IMR-90 (cell line): ENCODE measurements at regions not wholly inside any gene's neighbourhood (a gene's known extent, or its start where the extent isn't known, plus 50 kb on each side); places are given as distances from the start of the nearest gene placed in this dataset.

ENCODE experiments used
- ATAC-seq: fragments of 200-7000 bp; cut with Tn5 transposase; 2 replicates; pipeline ENCODE4 v1.9.1; 2020; ENCODE audit warnings: low read depth, mild to moderate bottlenecking, moderate library complexity
- BruUV-seq: library from RNA; stranded (reverse); fragments of 400-500 nt; replicated peaks from 2 replicates; lab custom pipeline; 2021; lab: Mats Ljungman, UMichigan
- CTCF ChIA-PET: fragments of 300-600 bp; formaldehyde crosslinking; extraction: SDS; loops from one replicate; lab custom pipeline; 2021; ENCODE audit warnings: antibody characterized with exemption; lab: Yijun Ruan, JAX
- POLR2A ChIA-PET: fragments of 300-600 bp; sonication (Branson Sonifier 250); formaldehyde crosslinking; loops from one replicate; lab custom pipeline; 2022; ENCODE audit warnings: antibody characterized with exemption; ENCODE audit not compliant: unreplicated experiment; lab: Charles Lee
- DNase-seq: peaks from one replicate; pipeline ENCODE4 v3.0.0; 2013
- H2AFZ ChIP-seq: replicated peaks from 2 replicates; pipeline ENCODE3; 2013; ENCODE audit warnings: low read length, mild to moderate bottlenecking; ENCODE audit not compliant: poor library complexity
- H2AK5ac ChIP-seq: 2 replicates; pipeline ENCODE4 v1.6.1; 2013; ENCODE audit warnings: low read depth, low read length, inconsistent platforms
- H2AK9ac ChIP-seq: replicated peaks from 2 replicates; pipeline ENCODE3; 2013; ENCODE audit warnings: mild to moderate bottlenecking, low read depth, low read length, moderate library complexity; ENCODE audit not compliant: poor library complexity
- H2BK120ac ChIP-seq: 2 replicates; pipeline ENCODE4 v1.6.1; 2013; ENCODE audit warnings: low read depth, low read length, inconsistent platforms
- H2BK15ac ChIP-seq: 3 replicates; pipeline ENCODE4 v1.6.1; 2013; ENCODE audit warnings: low read depth, low read length, inconsistent platforms
- H2BK20ac ChIP-seq: 2 replicates; pipeline ENCODE4 v1.6.1; 2013; ENCODE audit warnings: low read depth, mild to moderate bottlenecking, inconsistent platforms, low read length, moderate library complexity
- H2BK5ac ChIP-seq: 2 replicates; pipeline ENCODE4 v1.6.1; 2013; ENCODE audit warnings: mild to moderate bottlenecking, low read depth, low read length, inconsistent platforms; ENCODE audit not compliant: poor library complexity, severe bottlenecking
- H3K14ac ChIP-seq: replicated peaks from 2 replicates; pipeline ENCODE4 v1.6.1; 2013; ENCODE audit warnings: low read depth, low read length, inconsistent platforms
- H3K18ac ChIP-seq: 2 replicates; pipeline ENCODE4 v1.6.1; 2013; ENCODE audit warnings: low read depth, low read length, control low read depth
- H3K23ac ChIP-seq: 2 replicates; pipeline ENCODE4 v1.6.1; 2013; ENCODE audit warnings: low read depth, low read length, inconsistent platforms
- H3K27ac ChIP-seq: 2 replicates; pipeline ENCODE4 v1.5.1; 2013; ENCODE audit warnings: mild to moderate bottlenecking, control low read depth, low read length; ENCODE audit not compliant: insufficient read depth
- H3K27me3 ChIP-seq: 2 replicates; pipeline ENCODE4 v1.6.1; 2013; ENCODE audit warnings: low read length; ENCODE audit not compliant: control insufficient read depth, insufficient read depth
- H3K36me3 ChIP-seq: 2 replicates; pipeline ENCODE4 v1.6.1; 2013; ENCODE audit warnings: low read length, mixed read lengths; ENCODE audit not compliant: control insufficient read depth, insufficient read depth
- H3K4ac ChIP-seq: 2 replicates; pipeline ENCODE4 v1.6.1; 2013; ENCODE audit warnings: low read depth, low read length, inconsistent platforms
- H3K4me1 ChIP-seq: 2 replicates; pipeline ENCODE4 v1.6.1; 2013; ENCODE audit warnings: low read length, mixed read lengths; ENCODE audit not compliant: control insufficient read depth, insufficient read depth
- H3K4me2 ChIP-seq: 2 replicates; pipeline ENCODE4 v1.6.1; 2013; ENCODE audit warnings: low read depth, mild to moderate bottlenecking, control low read depth, low read length, moderate library complexity
- H3K4me3 ChIP-seq: 2 replicates; pipeline ENCODE4 v1.5.1; 2013; ENCODE audit warnings: low read depth, mild to moderate bottlenecking, control low read depth, low read length, moderate library complexity; ENCODE audit not compliant: insufficient read depth
- H3K56ac ChIP-seq: 2 replicates; pipeline ENCODE4 v1.6.1; 2013; ENCODE audit warnings: low read length, inconsistent platforms; ENCODE audit not compliant: insufficient read depth; ENCODE audit errors: extremely low read depth
- H3K79me1 ChIP-seq, 2 experiments: 2 replicates each; pipeline ENCODE4 v1.6.1; 2013; ENCODE audit warnings: low read length in 2 of 2, inconsistent platforms in 1 of 2, low read depth in 1 of 2
- H3K9ac ChIP-seq: 2 replicates; pipeline ENCODE4 v1.6.1; 2013; ENCODE audit warnings: low read depth, low read length, control low read depth
- H3K9me1 ChIP-seq: 2 replicates; pipeline ENCODE4 v1.6.1; 2013; ENCODE audit warnings: low read length, inconsistent platforms; ENCODE audit not compliant: insufficient read depth
- H3K9me3 ChIP-seq: 2 replicates; pipeline ENCODE4 v1.6.1; 2013; ENCODE audit warnings: low read length; ENCODE audit not compliant: control insufficient read depth, insufficient read depth
- H4K20me1 ChIP-seq: 2 replicates; pipeline ENCODE4 v1.6.1; 2013; ENCODE audit warnings: low read length, inconsistent platforms; ENCODE audit not compliant: insufficient read depth
- H4K5ac ChIP-seq: 2 replicates; pipeline ENCODE4 v1.6.1; 2013; ENCODE audit warnings: mild to moderate bottlenecking, low read depth, low read length, control low read depth
- H4K8ac ChIP-seq, 2 experiments: 2 replicates each; pipeline ENCODE4 v1.6.1; 2013; ENCODE audit warnings: low read depth in 2 of 2, low read length in 2 of 2, control low read depth in 1 of 2, inconsistent platforms in 1 of 2
- H4K91ac ChIP-seq: 2 replicates; pipeline ENCODE4 v1.6.1; 2013; ENCODE audit warnings: low read depth, low read length, inconsistent platforms; ENCODE audit not compliant: insufficient read depth
- CEBPB ChIP-seq: IDR thresholded peaks from 2 replicates; pipeline ENCODE4 v1.6.1; 2012; ENCODE audit warnings: low read depth, low read length, improper control_type of control experiment
- POLR2A ChIP-seq: IDR thresholded peaks from 2 replicates; pipeline ENCODE4 v1.6.1; 2012; ENCODE audit warnings: mild to moderate bottlenecking, low read depth, low read length
- RAD21 ChIP-seq: IDR thresholded peaks from 2 replicates; pipeline ENCODE4 v1.6.1; 2012; ENCODE audit warnings: low read length, improper control_type of control experiment
- RFX5 ChIP-seq: IDR thresholded peaks from 2 replicates; pipeline ENCODE4 v1.8.0; 2012; ENCODE audit warnings: low read depth, mild to moderate bottlenecking, low read length, moderate library complexity
- WGBS, 2 experiments: methylation state at CpG; one replicate each; pipeline versions ENCODE4 v1.1.5 to v1.1.7; 2013; ENCODE audit warnings: missing lambda C conversion rate in 2 of 2; ENCODE audit not compliant: insufficient read length in 1 of 2; ENCODE audit errors: extremely low coverage in 2 of 2; 5-methylcytosine and 5-hydroxymethylcytosine counted together
- dilution Hi-C: fragments of 300-500 bp; cut with HindIII; formaldehyde crosslinking; loops from one replicate; pipeline ENCODE4 v1.14.3; 2018; ENCODE audit warnings: low sequenced_read_pairs; ENCODE audit not compliant: unreplicated experiment
- in situ Hi-C: fragments of 300-500 bp; cut with MboI; formaldehyde crosslinking; loops from 3 replicates; pipeline ENCODE4 v1.14.3; 2019; ENCODE audit warnings: low sequenced_read_pairs, inconsistent platforms, mixed read lengths
- intact Hi-C: fragments of 100-400 bp; cut with micrococcal nuclease; formaldehyde crosslinking; loops from 2 replicates; pipeline ENCODE4 v1.10.0; 2022

DNA sequence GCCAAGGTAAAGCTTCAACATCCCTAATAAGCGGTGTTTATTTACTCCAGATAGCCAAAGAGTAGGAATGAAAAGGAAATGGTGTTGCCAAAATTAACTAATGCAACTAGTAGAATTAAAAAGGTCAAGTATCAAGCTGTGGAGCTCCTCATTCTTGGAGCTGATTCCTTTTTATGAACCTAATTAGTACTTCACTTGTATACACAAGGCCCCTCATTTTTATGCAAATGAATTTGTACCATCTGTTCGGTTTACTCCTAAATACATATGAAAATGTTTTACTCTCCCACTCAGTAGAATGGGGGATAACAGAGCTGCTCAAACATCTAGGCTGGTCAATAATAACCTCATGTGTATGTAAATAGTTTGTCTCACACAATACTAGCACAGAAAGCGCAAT lies 426.4 kb upstream of the LUZP2 start:
- Histone ChIP-seq H3K4me1 (0 out of 2 replicates have a peak, but pooled peaks cover 2% of the 10 kb centered on the region), H3K14ac (no peak overlapping the region), H3K27ac (no peak overlapping the region), H4K91ac (no peak overlapping the region), H3K9ac (no peak overlapping the region), H3K4me3 (no peak overlapping the region), H2BK5ac (no peak overlapping the region), H2AK5ac (peak overlapping the region; percentile 9; the same call in 1 of the 2 replicates), H2BK20ac (no peak overlapping the region), H3K27me3 (no peaks in the 10 kb centered on the region), H3K9me1 (no peaks in the 10 kb centered on the region), H2BK120ac (peak overlapping the region; percentile 34; the same call in 1 of the 2 replicates), H2AFZ (no peak overlapping the region), H4K5ac (no peak overlapping the region), H3K4me2 (no peak overlapping the region), H3K36me3 (no peaks in the 10 kb centered on the region), H3K18ac (no peak overlapping the region; the same call in 1 of the 2 replicates), H3K9me3 (no peaks in the 10 kb centered on the region), H3K4ac (no peak overlapping the region), H4K8ac (no peak overlapping the region), H3K56ac (no peak overlapping the region), H2AK9ac (no peak overlapping the region), H2BK15ac (no peak overlapping the region; the same call in 2 of the 3 replicates), H3K79me1 (no peaks in the 10 kb centered on the region), H4K20me1 (no peaks in the 10 kb centered on the region), H3K23ac (no peak overlapping the region)
- TF ChIP-seq RAD21 (no peak), POLR2A (no peak), RFX5 (no peak), CEBPB (no peak)
- DNase-seq (no peak), ATAC-seq (no peak)
- in situ Hi-C loops: no loop called here
- ChIA-PET CTCF (no interaction called here), POLR2A (no interaction called here)
- dilution Hi-C loops: no loop called here
- intact Hi-C loops: no loop called here
- BruUV-seq: no TSS peak
- WGBS, 2 experiments: no CpG with 5 or more reads among the region's 3 CpGs
